Activated B cell treated with CpG ODN at 0.5 μM for 24 hours (primary cell): ENCODE measurements at regions not wholly inside any gene's neighbourhood (a gene's known extent, or its start where the extent isn't known, plus 50 kb on each side); places are given as distances from the start of the nearest gene placed in this dataset.

Source experiments
- ATAC-seq: fragments of 200-7000 bp; cut with Tn5 transposase; one replicate; pipeline ENCODE4 v1.10.0; 2021; ENCODE audit warnings: low read depth, mild to moderate bottlenecking, moderate library complexity
- CTCF ChIA-PET: fragments of 350-600 bp; sonication (Branson Sonifier 250); formaldehyde crosslinking; loops from one replicate; lab custom pipeline; 2021; ENCODE audit warnings: antibody characterized with exemption; lab: Charles Lee
- POLR2A ChIA-PET: fragments of 350-600 bp; sonication (Branson Sonifier 250); formaldehyde crosslinking; loops from one replicate; lab custom pipeline; 2021; ENCODE audit warnings: antibody characterized with exemption; lab: Charles Lee
- DNase-seq: peaks from one replicate; pipeline ENCODE4 v3.0.0; 2022
- H3K27ac Mint-ChIP-seq: one replicate; pipeline ENCODE4 v1.8.0; 2020; ENCODE audit warnings: mixed read lengths
- H3K27me3 Mint-ChIP-seq: one replicate; pipeline ENCODE4 v1.8.0; 2021; ENCODE audit warnings: mixed read lengths
- H3K36me3 Mint-ChIP-seq: one replicate; pipeline ENCODE4 v1.8.0; 2021; ENCODE audit warnings: low read depth, mixed read lengths
- H3K4me1 Mint-ChIP-seq: one replicate; pipeline ENCODE4 v1.8.0; 2021; ENCODE audit warnings: mixed read lengths
- H3K4me3 Mint-ChIP-seq: one replicate; pipeline ENCODE4 v1.8.0; 2020; ENCODE audit warnings: mild to moderate bottlenecking, mixed read lengths
- H3K9me3 Mint-ChIP-seq: one replicate; pipeline ENCODE4 v1.8.0; 2020; ENCODE audit warnings: mixed read lengths
- intact Hi-C: fragments of 100-400 bp; cut with micrococcal nuclease; formaldehyde crosslinking; loops from one replicate; pipeline ENCODE4 v1.15.1; 2024
- TF ChIP-seq, protein P1 (sequence below): fragments of 200-600 bp; IDR thresholded peaks from one replicate; pipeline ENCODE4 v1.8.0; 2022; ENCODE audit warnings: antibody characterized with exemption, mild to moderate bottlenecking

DNA sequence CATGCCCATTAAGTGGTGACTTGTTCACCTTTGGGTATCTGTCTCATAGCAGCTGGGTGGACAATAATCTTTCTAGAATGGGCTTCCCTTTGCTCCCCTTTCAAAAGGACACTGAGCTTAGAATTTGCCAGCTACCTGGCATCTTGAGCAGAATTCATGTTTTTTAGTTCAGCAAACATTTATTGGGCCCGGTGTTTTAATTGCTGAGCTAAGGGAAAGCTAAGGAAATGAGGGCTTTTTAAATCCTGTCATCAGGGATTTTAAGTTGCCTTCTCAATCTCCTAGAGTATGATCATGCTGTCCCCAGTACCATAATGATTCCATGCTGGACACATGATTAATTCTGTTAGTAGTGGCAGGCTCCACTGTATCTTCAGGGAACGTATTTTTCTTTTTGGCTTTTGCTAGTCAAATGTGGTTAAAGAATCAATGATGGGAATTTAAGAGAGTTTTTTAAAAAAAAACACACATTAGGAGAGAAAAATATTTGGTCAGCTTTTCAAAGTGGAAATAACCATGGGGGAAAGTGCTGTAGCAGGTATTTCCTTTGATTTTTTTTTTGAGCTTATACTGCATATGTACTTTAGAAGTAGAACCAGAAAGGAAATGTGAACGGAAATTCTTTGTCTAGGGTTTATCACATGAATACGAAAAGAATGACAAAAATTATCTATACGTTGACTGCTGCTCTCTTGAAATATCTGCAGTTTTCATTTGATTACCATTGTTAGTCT is 208.9 kb downstream of the CLCN4 start:
- POLR2A ChIA-PET = no interaction called here
- H3K27me3 Mint-ChIP-seq = no peaks in the 10 kb centered on the region

DNA sequence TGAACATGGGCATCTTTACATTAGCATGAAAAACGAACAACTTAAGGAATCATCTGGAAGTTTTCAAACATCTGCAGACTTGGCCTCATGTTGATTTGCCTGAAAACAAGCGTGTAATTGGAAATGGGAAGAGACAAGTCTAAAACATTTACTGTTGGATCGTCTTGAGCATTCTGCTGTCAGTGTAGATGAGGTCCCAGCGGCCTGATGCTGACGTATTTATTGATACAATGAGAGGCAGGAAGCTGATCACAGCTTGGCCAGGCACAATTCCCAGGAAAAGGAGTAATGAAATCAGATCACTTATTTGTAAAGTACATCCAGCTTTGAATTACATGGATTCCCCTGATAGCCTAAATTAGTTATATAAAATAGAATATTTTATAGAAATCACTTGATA is 210.6 kb downstream of the CLCN4 start:
- ChIA-PET CTCF (no interaction called here), POLR2A (no interaction called here)
- Mint-ChIP-seq H3K27ac (no peak overlapping the region), H3K36me3 (no peaks in the 10 kb centered on the region), H3K4me3 (no peak overlapping the region), H3K9me3 (no peaks in the 10 kb centered on the region), H3K4me1 (no peaks in the 10 kb centered on the region), H3K27me3 (no peaks in the 10 kb centered on the region)
- intact Hi-C loops = no loop called here
- ATAC-seq (no peak), DNase-seq (no peak)
- TF ChIP-seq, protein P1, sequence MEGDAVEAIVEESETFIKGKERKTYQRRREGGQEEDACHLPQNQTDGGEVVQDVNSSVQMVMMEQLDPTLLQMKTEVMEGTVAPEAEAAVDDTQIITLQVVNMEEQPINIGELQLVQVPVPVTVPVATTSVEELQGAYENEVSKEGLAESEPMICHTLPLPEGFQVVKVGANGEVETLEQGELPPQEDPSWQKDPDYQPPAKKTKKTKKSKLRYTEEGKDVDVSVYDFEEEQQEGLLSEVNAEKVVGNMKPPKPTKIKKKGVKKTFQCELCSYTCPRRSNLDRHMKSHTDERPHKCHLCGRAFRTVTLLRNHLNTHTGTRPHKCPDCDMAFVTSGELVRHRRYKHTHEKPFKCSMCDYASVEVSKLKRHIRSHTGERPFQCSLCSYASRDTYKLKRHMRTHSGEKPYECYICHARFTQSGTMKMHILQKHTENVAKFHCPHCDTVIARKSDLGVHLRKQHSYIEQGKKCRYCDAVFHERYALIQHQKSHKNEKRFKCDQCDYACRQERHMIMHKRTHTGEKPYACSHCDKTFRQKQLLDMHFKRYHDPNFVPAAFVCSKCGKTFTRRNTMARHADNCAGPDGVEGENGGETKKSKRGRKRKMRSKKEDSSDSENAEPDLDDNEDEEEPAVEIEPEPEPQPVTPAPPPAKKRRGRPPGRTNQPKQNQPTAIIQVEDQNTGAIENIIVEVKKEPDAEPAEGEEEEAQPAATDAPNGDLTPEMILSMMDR = no peak

More for the DNA sequence above, 208.9 kb downstream of the CLCN4 start:
- no peaks in the 10 kb centered on the region for H3K9me3 Mint-ChIP-seq
- CTCF ChIA-PET = no interaction called here
- intact Hi-C loops = no loop called here
- no peak overlapping the region for H3K27ac Mint-ChIP-seq
- H3K36me3 Mint-ChIP-seq = no peaks in the 10 kb centered on the region
- TF ChIP-seq, protein P1 = no peak
- H3K4me3 Mint-ChIP-seq = no peak overlapping the region
- ATAC-seq (no peak), DNase-seq (no peak)
- H3K4me1 Mint-ChIP-seq = no peaks in the 10 kb centered on the region

DNA sequence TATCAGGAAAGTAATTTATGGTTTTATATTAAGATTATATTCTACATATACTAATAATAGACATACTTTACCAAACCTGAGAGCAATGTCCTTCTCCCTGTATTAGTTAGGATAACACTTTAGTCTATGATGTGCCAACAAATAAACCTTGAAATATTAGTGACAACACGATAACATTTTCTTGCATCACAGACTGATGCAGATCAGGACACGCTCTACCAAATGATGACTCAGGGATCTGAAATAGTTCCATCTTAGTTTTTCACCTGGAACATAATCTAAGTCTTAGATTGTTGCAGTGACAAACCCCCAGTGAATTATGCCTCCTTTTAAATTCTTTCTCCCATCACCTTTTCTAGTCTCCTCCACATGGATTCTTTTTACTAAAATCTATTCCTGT is 214.2 kb downstream of the CLCN4 start:
- DNase-seq (no peak), ATAC-seq (no peak)
- H3K4me3 Mint-ChIP-seq = no peak overlapping the region
- CTCF ChIA-PET = no interaction called here
- H3K36me3 Mint-ChIP-seq = no peaks in the 10 kb centered on the region
- TF ChIP-seq, protein P1 = no peak
- no peak overlapping the region for H3K27ac Mint-ChIP-seq
- no peaks in the 10 kb centered on the region for H3K9me3 Mint-ChIP-seq
- intact Hi-C loops = no loop called here
- no peaks in the 10 kb centered on the region for H3K27me3 Mint-ChIP-seq
- no peaks in the 10 kb centered on the region for H3K4me1 Mint-ChIP-seq
- POLR2A ChIA-PET = no interaction called here

DNA sequence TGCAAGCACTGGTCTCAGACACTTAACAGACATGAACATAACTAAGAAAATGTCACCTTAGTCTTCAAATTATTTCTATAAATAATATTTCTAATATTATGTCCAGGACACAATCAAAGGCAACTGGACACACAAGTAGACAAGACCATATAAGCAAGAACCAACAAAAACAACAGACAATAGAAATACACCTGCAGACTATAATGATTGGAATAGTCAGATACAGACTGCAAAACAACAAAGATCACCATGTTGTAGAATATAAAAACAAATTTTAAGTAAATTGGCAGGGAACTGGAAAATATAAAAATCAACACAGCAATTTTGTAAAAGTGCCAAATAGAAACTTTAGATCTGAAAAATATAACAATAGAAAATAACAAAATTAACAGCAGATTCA is 220.7 kb downstream of the CLCN4 start:
- H3K27ac Mint-ChIP-seq = no peak overlapping the region

DNA sequence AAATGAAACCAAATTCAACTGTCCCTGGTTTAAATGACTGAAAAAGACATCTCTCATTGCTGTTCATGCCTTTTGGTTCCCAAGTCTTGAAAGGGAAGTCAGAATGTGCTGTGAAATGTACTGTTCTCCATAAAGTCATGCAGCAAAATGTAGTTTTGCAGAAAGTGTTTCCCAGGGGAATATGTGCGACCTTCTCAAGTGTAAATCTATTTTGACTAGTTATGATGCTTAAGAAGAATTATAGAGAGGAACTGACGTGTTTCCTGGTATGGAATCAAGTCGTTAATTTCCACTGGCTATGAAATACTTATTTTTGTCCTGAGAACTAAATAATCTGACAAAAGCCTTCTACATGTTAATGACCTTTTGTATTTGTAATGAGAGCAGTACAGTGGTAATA is 223.1 kb downstream of the CLCN4 start:
- CTCF ChIA-PET = no interaction called here
- TF ChIP-seq, protein P1 = no peak
- POLR2A ChIA-PET = no interaction called here
- Mint-ChIP-seq H3K27ac (no peak overlapping the region), H3K36me3 (no peaks in the 10 kb centered on the region), H3K27me3 (no peaks in the 10 kb centered on the region), H3K4me1 (no peaks in the 10 kb centered on the region), H3K4me3 (no peak overlapping the region), H3K9me3 (peaks cover 2% of the 10 kb centered on the region)
- DNase-seq (no peak), ATAC-seq (no peak)
- intact Hi-C loops = no loop called here

More for the DNA sequence above, 220.7 kb downstream of the CLCN4 start:
- TF ChIP-seq, protein P1 = no peak
- Mint-ChIP-seq H3K36me3 (no peaks in the 10 kb centered on the region), H3K4me1 (no peaks in the 10 kb centered on the region), H3K4me3 (no peak overlapping the region), H3K27me3 (no peaks in the 10 kb centered on the region), H3K9me3 (peaks cover 2% of the 10 kb centered on the region)
- ATAC-seq = no peak
- CTCF ChIA-PET = no interaction called here
- DNase-seq = no peak
- intact Hi-C loops = no loop called here
- POLR2A ChIA-PET = no interaction called here
